ENCODE measurements at regions not wholly inside any gene's neighbourhood (a gene's known extent, or its start where the extent isn't known, plus 50 kb on each side); places are given as distances from the start of the nearest gene placed in this dataset.
"Not testable (repeated sequence)": the region's sequence is repeated elsewhere in the genome, so short reads cannot be mapped to it uniquely, and the experiment has no call there.

GRCh38 chr6:155544677-155545076 lies 89.0 kb upstream of the NOX3 start:
- no peak for DNase-seq

GRCh38 chr6:155543166-155543847 lies 87.7 kb upstream of the NOX3 start:
- DNase-seq: no peak

DNA sequence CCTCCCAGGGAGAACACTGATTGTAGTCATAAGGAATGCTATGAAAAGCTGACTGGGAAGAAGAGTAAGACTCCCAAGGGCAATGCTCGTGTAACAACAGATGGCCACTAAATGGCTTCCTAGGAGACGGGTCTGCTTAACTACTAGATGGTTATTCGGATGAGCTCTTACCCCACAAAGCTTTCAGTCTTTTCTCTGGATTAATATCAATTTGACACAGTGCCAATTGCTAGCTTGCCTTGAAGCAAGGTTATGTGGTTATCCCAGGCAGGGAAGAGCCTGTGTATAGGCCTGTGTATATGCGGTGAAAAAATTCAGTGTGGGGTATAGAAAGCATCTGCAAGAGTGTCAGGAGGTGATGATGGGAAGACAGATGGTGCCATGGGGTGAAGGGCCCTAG lies 86.4 kb upstream of the NOX3 start:
- DNase-seq: no peak

DNA sequence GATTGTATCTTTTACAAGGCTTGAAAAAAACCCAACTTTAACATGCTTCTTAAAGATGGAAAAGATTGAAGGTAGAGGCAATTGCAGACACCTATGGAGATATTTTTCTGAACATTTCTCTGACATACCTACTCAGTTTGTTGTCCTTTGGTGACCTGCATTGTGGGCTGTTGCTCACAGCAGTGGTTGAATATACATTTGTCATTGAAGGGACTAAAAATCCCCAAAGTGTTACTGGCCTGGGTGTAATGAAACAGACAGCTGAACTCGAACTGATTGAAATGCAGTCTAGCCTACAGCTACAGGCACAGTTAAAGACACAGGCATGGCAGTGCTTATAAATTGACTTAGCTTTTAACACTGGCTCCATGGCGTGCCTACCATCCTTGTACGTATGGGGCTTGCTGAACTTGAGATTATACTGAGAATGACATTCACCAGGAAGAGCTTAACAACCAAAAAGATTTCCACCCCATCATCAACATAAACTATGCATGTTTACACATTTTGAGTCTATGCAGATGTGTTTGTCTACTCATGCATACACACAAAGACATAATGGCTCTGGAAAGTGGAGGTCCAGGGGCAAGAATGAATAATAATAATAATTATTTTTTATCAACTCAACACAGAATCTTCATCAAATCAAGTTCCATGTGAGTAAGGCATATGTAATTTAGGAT lies 83.2 kb upstream of the NOX3 start:
- no peak for DNase-seq

- DNase-seq: no peak
Observed at GRCh38 chr6:155534678-155535077, 79.0 kb upstream of the NOX3 start.

DNA sequence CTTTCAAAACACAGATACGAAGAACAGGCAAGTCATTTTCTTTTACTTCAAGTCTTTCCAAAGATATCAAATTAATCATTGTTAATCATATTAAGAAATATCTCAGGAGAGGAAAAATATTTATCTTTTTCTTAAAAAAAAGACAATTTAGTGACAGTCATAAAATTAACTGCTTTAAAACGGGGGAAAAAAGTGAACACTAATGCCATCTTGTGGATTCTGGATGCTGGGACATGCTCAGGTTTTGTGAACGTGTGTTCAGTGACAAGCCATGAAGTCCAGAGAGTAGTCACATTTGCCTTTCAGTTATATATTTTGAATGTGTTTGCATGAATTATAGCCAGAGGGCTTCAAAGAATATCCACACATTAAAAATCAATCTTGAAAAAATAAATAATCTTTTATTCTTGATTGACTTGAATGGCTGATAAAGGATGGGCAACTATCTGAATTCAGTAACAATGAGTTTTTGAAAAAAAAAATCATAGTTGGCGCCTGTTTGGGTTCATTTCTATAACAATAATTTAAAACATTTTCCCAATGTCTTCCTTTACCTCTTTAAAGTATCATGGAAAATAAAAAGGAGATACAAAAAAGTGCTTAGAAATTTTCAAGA lies 74.7 kb upstream of the NOX3 start:
- DNase-seq: peak in 1 of 5 donors; percentile 18

- DNase-seq: not testable (repeated sequence)
Observed at GRCh38 chr6:155529814-155530213, 74.2 kb upstream of the NOX3 start.

- DNase-seq: peak in 1 of 5 donors; percentile 5
Observed at GRCh38 chr6:155528982-155529453, 73.4 kb upstream of the NOX3 start.

GRCh38 chr6:155528335-155528734 lies 72.7 kb upstream of the NOX3 start:
- DNase-seq: no peak

GRCh38 chr6:155527443-155527842 lies 71.8 kb upstream of the NOX3 start:
- no peak for DNase-seq

- DNase-seq: peak in 1 of 5 donors; percentile 21
Observed at GRCh38 chr6:155523821-155524651, 68.4 kb upstream of the NOX3 start.

DNA sequence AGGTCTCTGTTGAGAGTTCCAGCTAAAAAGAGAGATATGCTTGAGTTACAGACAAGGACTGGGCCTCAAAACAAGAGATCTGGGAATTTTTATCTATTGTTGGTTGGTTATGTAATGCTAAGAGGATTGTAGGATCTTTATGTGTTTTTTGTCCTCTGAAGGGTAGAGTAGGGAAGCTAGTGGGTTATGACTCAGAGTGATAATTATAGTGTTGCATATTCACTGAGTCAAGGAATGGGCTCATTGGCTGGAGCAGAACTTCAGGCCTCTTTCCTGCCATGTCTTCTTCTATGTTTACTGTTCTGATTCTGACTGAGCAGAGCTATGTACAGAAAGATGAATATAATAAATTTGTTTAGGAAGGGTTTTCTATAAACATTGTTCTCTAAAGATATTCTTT lies 66.1 kb upstream of the NOX3 start:
- DNase-seq: no peak

DNA sequence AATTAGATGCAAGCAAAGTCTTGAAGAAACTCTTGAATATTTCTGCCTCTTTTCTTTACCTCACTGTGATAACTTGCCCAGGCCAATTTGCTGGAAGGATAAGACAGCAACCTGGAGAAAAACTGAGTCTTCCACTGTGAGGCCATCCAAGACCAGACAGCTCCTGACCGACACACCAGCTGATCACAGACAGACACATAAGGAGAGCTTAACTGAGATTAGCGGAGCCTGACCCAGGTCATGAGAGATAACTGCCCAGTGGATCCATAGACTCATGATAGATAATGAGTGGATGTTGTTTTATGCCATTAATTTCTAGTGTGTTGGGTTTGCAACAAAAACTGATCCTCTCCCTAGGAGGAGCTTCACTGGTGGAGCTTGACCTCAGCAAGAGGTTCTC lies 64.4 kb upstream of the NOX3 start:
- no peak for DNase-seq

- no peak for DNase-seq
Observed at GRCh38 chr6:155519176-155519738, 63.6 kb upstream of the NOX3 start.

GRCh38 chr6:155517294-155517693 lies 61.7 kb upstream of the NOX3 start:
- DNase-seq: no peak

GRCh38 chr6:155510879-155511278 lies 55.2 kb upstream of the NOX3 start:
- DNase-seq: no peak

DNA sequence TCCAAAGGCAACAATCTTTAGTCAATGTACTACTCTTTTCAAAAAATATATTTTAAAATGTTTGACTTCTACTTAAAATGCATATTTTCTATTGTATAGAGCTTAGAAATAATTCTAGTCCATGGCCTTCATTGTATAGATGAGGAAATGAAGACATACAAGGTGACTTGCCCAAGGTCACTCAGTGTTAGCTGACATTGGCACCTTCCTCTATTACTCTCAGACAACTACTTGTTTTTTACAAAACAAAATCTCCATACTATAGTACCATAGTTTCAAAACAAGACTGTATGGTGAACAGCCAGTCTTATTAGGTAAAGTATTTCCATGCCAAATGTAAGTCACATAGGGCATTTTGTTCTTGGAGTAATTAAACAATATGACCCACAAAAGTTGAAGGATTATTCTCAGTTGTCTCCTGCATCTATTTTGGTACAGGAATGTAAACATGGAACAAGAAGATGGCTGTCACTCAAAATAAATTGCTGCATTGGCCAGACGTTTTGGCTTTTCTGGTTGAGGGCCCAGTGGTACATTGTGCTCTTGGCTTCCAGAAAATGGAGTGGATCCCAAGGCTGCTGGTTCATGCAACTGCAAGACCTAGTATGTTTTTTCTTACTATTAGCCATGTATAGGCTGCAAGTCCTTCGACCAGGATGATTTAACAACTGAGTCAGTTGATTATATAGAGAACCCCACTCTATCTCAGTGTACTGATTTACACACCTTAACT lies 54.3 kb upstream of the NOX3 start:
- DNase-seq: no peak

GRCh38 chr6:155505608-155505989 lies 50.0 kb upstream of the NOX3 start:
- DNase-seq: no peak
